ENCODE measurements at regions not wholly inside any gene's neighbourhood (a gene's known extent, or its start where the extent isn't known, plus 50 kb on each side); places are given as distances from the start of the nearest gene placed in this dataset.

DNA sequence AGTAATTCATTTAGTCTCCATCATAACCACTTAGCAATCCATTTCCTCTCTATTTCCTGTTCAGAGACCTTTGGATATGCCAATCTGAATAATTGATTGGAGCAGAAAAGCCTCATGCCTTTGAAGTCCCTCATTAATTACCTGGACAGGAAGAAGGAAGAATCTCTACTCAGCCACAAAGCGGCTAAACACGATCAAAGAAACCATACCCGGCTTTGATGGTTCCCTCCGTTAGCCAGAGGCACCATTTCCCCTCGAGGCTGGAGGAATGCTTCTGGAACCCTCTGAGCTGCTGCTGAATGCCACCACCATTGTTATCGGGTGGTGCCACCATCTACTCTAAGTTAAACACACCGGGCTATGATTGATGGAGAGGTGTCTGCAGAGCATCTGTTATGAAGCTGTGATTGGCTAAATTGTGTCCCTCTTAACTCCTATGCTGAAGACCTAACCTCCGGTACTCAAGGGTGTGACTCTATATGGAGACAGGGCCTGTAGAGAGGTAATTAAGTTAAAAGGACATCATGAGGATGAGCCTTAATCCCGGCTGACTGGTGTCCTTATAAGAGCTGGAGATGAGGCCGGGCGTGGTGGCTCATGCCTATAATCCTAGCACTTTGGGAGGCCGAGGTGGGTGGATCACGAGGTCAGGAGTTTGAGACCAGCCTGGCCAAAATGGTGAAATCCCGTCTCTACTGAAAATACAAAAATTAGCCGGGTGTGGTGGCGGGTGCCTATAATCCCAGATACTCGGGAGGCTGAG, 168.6 kb downstream of the CTTN start:
- Histone ChIP-seq H3K4me2 (ENCODE audit: low read depth, low read length) (no peak overlapping the region), H3K4me1 (ENCODE audit: insufficient read depth, low read length) (no peaks in the 10 kb centered on the region), H3K4me3 (replicated peaks in 1 of 3; ENCODE audit: insufficient read depth in 1 of 3, low read depth in 2 of 3, low read length in 3 of 3) (no peak overlapping the region), H3K79me2 (ENCODE audit: insufficient read depth, low read length) (no peaks in the 10 kb centered on the region), H3K27ac (ENCODE audit: extremely low read length, insufficient read depth, low read length) (no peak overlapping the region), H3K9me3 (ENCODE audit: low read length) (no peaks in the 10 kb centered on the region), H3K27me3 (ENCODE audit: control insufficient read depth in 1 of 2, insufficient read depth in 2 of 2, low read length in 2 of 2) (no peaks in the 10 kb centered on the region), H2AFZ (ENCODE audit: low read length) (no peak overlapping the region), H3K36me3 (replicated peaks in 1 of 2; ENCODE audit: control insufficient read depth in 1 of 2, insufficient read depth in 2 of 2, low read length in 2 of 2) (0 out of 5 replicates have a peak, but pooled peaks cover 0 to 2% of the 10 kb centered on the region in 2 experiments), H4K20me1 (ENCODE audit: insufficient read depth, low read length) (0 out of 2 replicates have a peak, but pooled peaks cover 2% of the 10 kb centered on the region), H3K9ac (ENCODE audit: insufficient read depth, low read depth, low read length) (no peak overlapping the region)
- ChIA-PET CTCF (ENCODE audit: low intra/inter-chr PET ratio, low total read pairs) (no interaction called here), POLR2A (no interaction called here)
- WGBS (ENCODE audit: low lambda C conversion rate) = 98% methylated on average over 17 of the region's 17 CpGs
- ATAC-seq = no peak
- no peak for FAIRE-seq
- in situ Hi-C loops (cut with HindIII; ENCODE audit: extremely low pct_ligation_motif_present, low pct_unique_long_range_greater_than_20kb) (no loop called here), intact Hi-C loops (cut with micrococcal nuclease; ENCODE audit: unreplicated experiment) (no loop called here)
- DNase-seq (ENCODE audit: low spot score) = no peak
- BruUV-seq (replicated peaks) = no TSS peak
- TF ChIP-seq, protein P1, sequence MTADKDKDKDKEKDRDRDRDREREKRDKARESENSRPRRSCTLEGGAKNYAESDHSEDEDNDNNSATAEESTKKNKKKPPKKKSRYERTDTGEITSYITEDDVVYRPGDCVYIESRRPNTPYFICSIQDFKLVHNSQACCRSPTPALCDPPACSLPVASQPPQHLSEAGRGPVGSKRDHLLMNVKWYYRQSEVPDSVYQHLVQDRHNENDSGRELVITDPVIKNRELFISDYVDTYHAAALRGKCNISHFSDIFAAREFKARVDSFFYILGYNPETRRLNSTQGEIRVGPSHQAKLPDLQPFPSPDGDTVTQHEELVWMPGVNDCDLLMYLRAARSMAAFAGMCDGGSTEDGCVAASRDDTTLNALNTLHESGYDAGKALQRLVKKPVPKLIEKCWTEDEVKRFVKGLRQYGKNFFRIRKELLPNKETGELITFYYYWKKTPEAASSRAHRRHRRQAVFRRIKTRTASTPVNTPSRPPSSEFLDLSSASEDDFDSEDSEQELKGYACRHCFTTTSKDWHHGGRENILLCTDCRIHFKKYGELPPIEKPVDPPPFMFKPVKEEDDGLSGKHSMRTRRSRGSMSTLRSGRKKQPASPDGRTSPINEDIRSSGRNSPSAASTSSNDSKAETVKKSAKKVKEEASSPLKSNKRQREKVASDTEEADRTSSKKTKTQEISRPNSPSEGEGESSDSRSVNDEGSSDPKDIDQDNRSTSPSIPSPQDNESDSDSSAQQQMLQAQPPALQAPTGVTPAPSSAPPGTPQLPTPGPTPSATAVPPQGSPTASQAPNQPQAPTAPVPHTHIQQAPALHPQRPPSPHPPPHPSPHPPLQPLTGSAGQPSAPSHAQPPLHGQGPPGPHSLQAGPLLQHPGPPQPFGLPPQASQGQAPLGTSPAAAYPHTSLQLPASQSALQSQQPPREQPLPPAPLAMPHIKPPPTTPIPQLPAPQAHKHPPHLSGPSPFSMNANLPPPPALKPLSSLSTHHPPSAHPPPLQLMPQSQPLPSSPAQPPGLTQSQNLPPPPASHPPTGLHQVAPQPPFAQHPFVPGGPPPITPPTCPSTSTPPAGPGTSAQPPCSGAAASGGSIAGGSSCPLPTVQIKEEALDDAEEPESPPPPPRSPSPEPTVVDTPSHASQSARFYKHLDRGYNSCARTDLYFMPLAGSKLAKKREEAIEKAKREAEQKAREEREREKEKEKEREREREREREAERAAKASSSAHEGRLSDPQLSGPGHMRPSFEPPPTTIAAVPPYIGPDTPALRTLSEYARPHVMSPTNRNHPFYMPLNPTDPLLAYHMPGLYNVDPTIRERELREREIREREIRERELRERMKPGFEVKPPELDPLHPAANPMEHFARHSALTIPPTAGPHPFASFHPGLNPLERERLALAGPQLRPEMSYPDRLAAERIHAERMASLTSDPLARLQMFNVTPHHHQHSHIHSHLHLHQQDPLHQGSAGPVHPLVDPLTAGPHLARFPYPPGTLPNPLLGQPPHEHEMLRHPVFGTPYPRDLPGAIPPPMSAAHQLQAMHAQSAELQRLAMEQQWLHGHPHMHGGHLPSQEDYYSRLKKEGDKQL (CRISPR knock-in tag; IDR thresholded peaks at IDR 0.05; ENCODE audit: low read depth) = no peak
- TF ChIP-seq RFXANK (CRISPR knock-in tag; IDR thresholded peaks at IDR 0.05) = no peak
- no peak for TF ChIP-seq TGIF2 (CRISPR knock-in tag; IDR thresholded peaks at IDR 0.05)
- TF ChIP-seq, protein P2, sequence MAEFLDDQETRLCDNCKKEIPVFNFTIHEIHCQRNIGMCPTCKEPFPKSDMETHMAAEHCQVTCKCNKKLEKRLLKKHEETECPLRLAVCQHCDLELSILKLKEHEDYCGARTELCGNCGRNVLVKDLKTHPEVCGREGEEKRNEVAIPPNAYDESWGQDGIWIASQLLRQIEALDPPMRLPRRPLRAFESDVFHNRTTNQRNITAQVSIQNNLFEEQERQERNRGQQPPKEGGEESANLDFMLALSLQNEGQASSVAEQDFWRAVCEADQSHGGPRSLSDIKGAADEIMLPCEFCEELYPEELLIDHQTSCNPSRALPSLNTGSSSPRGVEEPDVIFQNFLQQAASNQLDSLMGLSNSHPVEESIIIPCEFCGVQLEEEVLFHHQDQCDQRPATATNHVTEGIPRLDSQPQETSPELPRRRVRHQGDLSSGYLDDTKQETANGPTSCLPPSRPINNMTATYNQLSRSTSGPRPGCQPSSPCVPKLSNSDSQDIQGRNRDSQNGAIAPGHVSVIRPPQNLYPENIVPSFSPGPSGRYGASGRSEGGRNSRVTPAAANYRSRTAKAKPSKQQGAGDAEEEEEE (CRISPR knock-in tag; IDR thresholded peaks at IDR 0.05; ENCODE audit: borderline replicate concordance) = no peak
- TF ChIP-seq, protein P3, sequence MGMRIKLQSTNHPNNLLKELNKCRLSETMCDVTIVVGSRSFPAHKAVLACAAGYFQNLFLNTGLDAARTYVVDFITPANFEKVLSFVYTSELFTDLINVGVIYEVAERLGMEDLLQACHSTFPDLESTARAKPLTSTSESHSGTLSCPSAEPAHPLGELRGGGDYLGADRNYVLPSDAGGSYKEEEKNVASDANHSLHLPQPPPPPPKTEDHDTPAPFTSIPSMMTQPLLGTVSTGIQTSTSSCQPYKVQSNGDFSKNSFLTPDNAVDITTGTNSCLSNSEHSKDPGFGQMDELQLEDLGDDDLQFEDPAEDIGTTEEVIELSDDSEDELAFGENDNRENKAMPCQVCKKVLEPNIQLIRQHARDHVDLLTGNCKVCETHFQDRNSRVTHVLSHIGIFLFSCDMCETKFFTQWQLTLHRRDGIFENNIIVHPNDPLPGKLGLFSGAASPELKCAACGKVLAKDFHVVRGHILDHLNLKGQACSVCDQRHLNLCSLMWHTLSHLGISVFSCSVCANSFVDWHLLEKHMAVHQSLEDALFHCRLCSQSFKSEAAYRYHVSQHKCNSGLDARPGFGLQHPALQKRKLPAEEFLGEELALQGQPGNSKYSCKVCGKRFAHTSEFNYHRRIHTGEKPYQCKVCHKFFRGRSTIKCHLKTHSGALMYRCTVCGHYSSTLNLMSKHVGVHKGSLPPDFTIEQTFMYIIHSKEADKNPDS (CRISPR knock-in tag; IDR thresholded peaks at IDR 0.05) = no peak
